SK-N-MC (cell line): ENCODE measurements at regions not wholly inside any gene's neighbourhood (a gene's known extent, or its start where the extent isn't known, plus 50 kb on each side); places are given as distances from the start of the nearest gene placed in this dataset.

Experiments used
- EZH2 ChIP-seq: fragments of 200-600 bp; sonication (generic); IDR thresholded peaks from one replicate; pipeline ENCODE4 v1.6.1; 2017; ENCODE audit warnings: antibody characterized with exemption
- POLR2AphosphoS5 ChIP-seq: IDR thresholded peaks from 2 replicates; pipeline ENCODE4 v1.6.1; 2012; ENCODE audit warnings: mild to moderate bottlenecking, low read depth, low read length, borderline replicate concordance

DNA sequence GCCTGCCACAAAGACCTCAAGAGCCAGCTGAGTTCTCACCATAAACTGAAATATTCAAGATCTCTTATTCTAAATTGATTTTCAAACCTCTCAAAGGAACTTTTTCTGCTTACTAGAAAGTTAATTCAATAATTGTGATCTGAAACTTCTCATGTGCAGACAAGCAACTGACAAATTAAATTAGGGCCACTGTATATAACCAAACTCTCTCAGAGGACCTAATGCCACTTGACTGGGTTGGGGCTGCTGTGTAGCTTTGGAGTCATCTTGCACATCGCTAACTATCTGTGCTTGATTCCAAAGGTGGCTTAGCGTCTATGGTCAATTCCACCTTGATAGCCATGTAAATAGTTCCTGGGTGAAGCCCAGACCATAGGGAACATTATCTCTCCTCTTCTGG is 345.2 kb downstream of the GPR37 start:
- TF ChIP-seq POLR2AphosphoS5: no peak
- TF ChIP-seq EZH2: no peak
